Left ventricle myocardium inferior (tissue), 1 donor: ENCODE measurements at regions not wholly inside any gene's neighbourhood (a gene's known extent, or its start where the extent isn't known, plus 50 kb on each side); places are given as distances from the start of the nearest gene placed in this dataset.
A peak's percentile ranks its signal among the peaks of the same experiment; 100 is the strongest.

Experiments used
- DNase-seq: peaks from one replicate; pipeline ENCODE4 v3.0.0-alpha.2; 2020
- H3K27ac ChIP-seq: fragments of 200-600 bp; replicated peaks from 2 replicates; pipeline ENCODE4 v1.8.0; 2021
- H3K27me3 ChIP-seq: fragments of 200-600 bp; 2 replicates; pipeline ENCODE4 v1.8.0; 2021; ENCODE audit warnings: low read depth
- H3K36me3 ChIP-seq: fragments of 200-600 bp; 2 replicates; pipeline ENCODE4 v1.8.0; 2021
- H3K4me1 ChIP-seq: fragments of 200-600 bp; 2 replicates; pipeline ENCODE4 v1.8.0; 2021
- H3K4me3 ChIP-seq: fragments of 200-600 bp; 2 replicates; pipeline ENCODE4 v1.8.0; 2021; ENCODE audit warnings: mild to moderate bottlenecking, moderate library complexity
- H3K9me3 ChIP-seq: fragments of 200-600 bp; replicated peaks from 2 replicates; pipeline ENCODE4 v1.8.0; 2021
- CTCF ChIP-seq: fragments of 200-600 bp; IDR thresholded peaks from 2 replicates; pipeline ENCODE4 v1.8.0; 2021; ENCODE audit warnings: antibody characterized with exemption, mild to moderate bottlenecking, borderline replicate concordance
- intact Hi-C: fragments of 100-400 bp; cut with micrococcal nuclease; formaldehyde crosslinking; loops from one replicate; pipeline ENCODE4 v1.11.0; 2022
- donor health status: DM: no; HTN: yes; CAD: no; lungs with severe emphysema.

- H3K27me3 ChIP-seq: no peaks in the 10 kb centered on the region
- H3K9me3 ChIP-seq: peaks cover 3% of the 10 kb centered on the region
- peak overlapping the region; percentile 24 for H3K27ac ChIP-seq
- H3K36me3 ChIP-seq: no peaks in the 10 kb centered on the region
- peak overlapping the region; percentile 50 for H3K4me3 ChIP-seq
- H3K4me1 ChIP-seq: no peaks in the 10 kb centered on the region
- TF ChIP-seq CTCF: no peak
- intact Hi-C loops: no loop called here
- DNase-seq: no peak
Measured at GRCh38 chr6:122323361-122323760, 76.1 kb upstream of the HSF2 start.

GRCh38 chr6:122330315-122330714 is 69.1 kb upstream of the HSF2 start:
- no peaks in the 10 kb centered on the region for H3K36me3 ChIP-seq
- TF ChIP-seq CTCF: no peak

GRCh38 chr6:122337645-122338044 is 61.8 kb upstream of the HSF2 start:
- Histone ChIP-seq H3K27ac (no peak overlapping the region), H3K4me3 (no peak overlapping the region), H3K27me3 (no peaks in the 10 kb centered on the region), H3K4me1 (no peaks in the 10 kb centered on the region), H3K36me3 (no peaks in the 10 kb centered on the region), H3K9me3 (no peaks in the 10 kb centered on the region)
- DNase-seq: no peak
- intact Hi-C loops: no loop called here
- TF ChIP-seq CTCF: no peak

More at GRCh38 chr6:122330315-122330714, 69.1 kb upstream of the HSF2 start:
- no peak overlapping the region for H3K27ac ChIP-seq
- no peaks in the 10 kb centered on the region for H3K4me1 ChIP-seq
- no peak for DNase-seq
- H3K27me3 ChIP-seq: no peaks in the 10 kb centered on the region
- no peaks in the 10 kb centered on the region for H3K9me3 ChIP-seq
- no peak overlapping the region for H3K4me3 ChIP-seq
- intact Hi-C loops: no loop called here

GRCh38 chr6:122339661-122340060 is 59.8 kb upstream of the HSF2 start:
- no peaks in the 10 kb centered on the region for H3K36me3 ChIP-seq
- intact Hi-C loops: no loop called here
- H3K27me3 ChIP-seq: no peaks in the 10 kb centered on the region
- DNase-seq: no peak
- no peak overlapping the region for H3K4me3 ChIP-seq
- H3K4me1 ChIP-seq: no peaks in the 10 kb centered on the region
- H3K27ac ChIP-seq: no peak overlapping the region
- H3K9me3 ChIP-seq: no peaks in the 10 kb centered on the region
- TF ChIP-seq CTCF: no peak

GRCh38 chr6:122347280-122347679 is 52.2 kb upstream of the HSF2 start:
- Histone ChIP-seq H3K27ac (no peak overlapping the region), H3K27me3 (no peaks in the 10 kb centered on the region), H3K4me1 (no peaks in the 10 kb centered on the region), H3K4me3 (no peak overlapping the region), H3K9me3 (no peaks in the 10 kb centered on the region), H3K36me3 (no peaks in the 10 kb centered on the region)
- no peak for DNase-seq
- TF ChIP-seq CTCF: no peak
- intact Hi-C loops: no loop called here

GRCh38 chr6:122347751-122348150 is 51.7 kb upstream of the HSF2 start:
- H3K4me1 ChIP-seq: no peaks in the 10 kb centered on the region
- H3K36me3 ChIP-seq: no peaks in the 10 kb centered on the region
- no peaks in the 10 kb centered on the region for H3K9me3 ChIP-seq
- no peak for TF ChIP-seq CTCF
- H3K4me3 ChIP-seq: no peak overlapping the region
- no peak overlapping the region for H3K27ac ChIP-seq
- intact Hi-C loops: no loop called here
- H3K27me3 ChIP-seq: no peaks in the 10 kb centered on the region
- no peak for DNase-seq
